H9 (cell line): ENCODE measurements at regions not wholly inside any gene's neighbourhood (a gene's known extent, or its start where the extent isn't known, plus 50 kb on each side); places are given as distances from the start of the nearest gene placed in this dataset.

Experiments
- DNase-seq: peaks from one replicate; pipeline ENCODE4 v3.0.0-alpha.2; 2017
- H2AFZ ChIP-seq: one replicate; pipeline ENCODE4 v1.6.1; 2013; ENCODE audit warnings: mild to moderate bottlenecking, low read length, control low read depth, moderate library complexity
- H2AK5ac ChIP-seq: 2 replicates; pipeline ENCODE4 v1.6.1; 2013; ENCODE audit warnings: low read length, control low read depth, mixed read lengths; ENCODE audit not compliant: insufficient read length
- H2BK120ac ChIP-seq: one replicate; pipeline ENCODE4 v1.6.1; 2013; ENCODE audit warnings: low read depth, mild to moderate bottlenecking, low read length, control low read depth, inconsistent platforms; ENCODE audit not compliant: poor library complexity, severe bottlenecking
- H2BK12ac ChIP-seq: 2 replicates; pipeline ENCODE4 v1.6.1; 2013; ENCODE audit warnings: low read length, control low read depth, mixed read lengths, low read depth; ENCODE audit not compliant: insufficient read length
- H2BK15ac ChIP-seq: 2 replicates; pipeline ENCODE4 v1.6.1; 2013; ENCODE audit warnings: low read depth, low read length, control low read depth
- H2BK20ac ChIP-seq: one replicate; pipeline ENCODE4 v1.6.1; 2013; ENCODE audit warnings: low read depth, mild to moderate bottlenecking, low read length, control low read depth, inconsistent platforms; ENCODE audit not compliant: poor library complexity, severe bottlenecking
- H2BK5ac ChIP-seq: 2 replicates; pipeline ENCODE4 v1.6.1; 2013; ENCODE audit warnings: low read length, control low read depth, mixed read lengths; ENCODE audit not compliant: insufficient read length
- H3K14ac ChIP-seq: 2 replicates; pipeline ENCODE4 v1.6.1; 2013; ENCODE audit warnings: low read length, control low read depth; ENCODE audit not compliant: insufficient read depth
- H3K18ac ChIP-seq: 2 replicates; pipeline ENCODE4 v1.6.1; 2013; ENCODE audit warnings: low read depth, mild to moderate bottlenecking, mixed read lengths, low read length, control low read depth; ENCODE audit not compliant: insufficient read length
- H3K23ac ChIP-seq: 2 replicates; pipeline ENCODE4 v1.6.1; 2013; ENCODE audit warnings: low read length, control low read depth, mixed read lengths, low read depth; ENCODE audit not compliant: insufficient read length
- H3K23me2 ChIP-seq: 2 replicates; pipeline ENCODE4 v1.6.1; 2013; ENCODE audit warnings: low read depth, mild to moderate bottlenecking, mixed read lengths, low read length, control low read depth; ENCODE audit not compliant: insufficient read length, poor library complexity, severe bottlenecking
- H3K27ac ChIP-seq: 2 replicates; pipeline ENCODE4 v1.5.1; 2013; ENCODE audit warnings: low read length, control low read depth, mixed read lengths, low read depth; ENCODE audit not compliant: insufficient read length
- H3K27me3 ChIP-seq: 2 replicates; pipeline ENCODE4 v1.6.1; 2013; ENCODE audit warnings: low read length, control low read depth, inconsistent platforms; ENCODE audit not compliant: insufficient read depth
- H3K4ac ChIP-seq: 2 replicates; pipeline ENCODE4 v1.6.1; 2013; ENCODE audit warnings: low read depth, mild to moderate bottlenecking, control low read depth, inconsistent platforms, low read length, moderate library complexity
- H3K4me1 ChIP-seq: 2 replicates; pipeline ENCODE4 v1.6.1; 2013; ENCODE audit warnings: low read length, control low read depth, inconsistent platforms; ENCODE audit not compliant: insufficient read depth
- H3K4me2 ChIP-seq: 2 replicates; pipeline ENCODE4 v1.6.1; 2013; ENCODE audit warnings: low read length, control low read depth, mixed read lengths; ENCODE audit not compliant: insufficient read length, insufficient read depth
- H3K56ac ChIP-seq: 2 replicates; pipeline ENCODE4 v1.6.1; 2013; ENCODE audit warnings: low read depth, mild to moderate bottlenecking, mixed read lengths, low read length, control low read depth; ENCODE audit not compliant: insufficient read length
- H3K79me1 ChIP-seq: 2 replicates; pipeline ENCODE4 v1.6.1; 2013; ENCODE audit warnings: low read depth, mild to moderate bottlenecking, moderate library complexity, low read length, control low read depth, inconsistent platforms; ENCODE audit not compliant: insufficient read depth, poor library complexity, severe bottlenecking
- H3K79me2 ChIP-seq: 2 replicates; pipeline ENCODE4 v1.6.1; 2013; ENCODE audit warnings: low read length, control low read depth, inconsistent platforms; ENCODE audit not compliant: insufficient read depth
- H3K9ac ChIP-seq: 2 replicates; pipeline ENCODE4 v1.6.1; 2013; ENCODE audit warnings: low read length, control low read depth, mixed read lengths; ENCODE audit not compliant: insufficient read length; ENCODE audit errors: extremely low read depth
- H3K9me3 ChIP-seq: one replicate; pipeline ENCODE4 v1.6.1; 2013; ENCODE audit warnings: low read depth, low read length, inconsistent platforms; ENCODE audit not compliant: control insufficient read depth
- H3T11ph ChIP-seq: one replicate; pipeline ENCODE4 v1.6.1; 2013; ENCODE audit warnings: mild to moderate bottlenecking, low read length, control low read depth, inconsistent platforms
- H4K20me1 ChIP-seq: one replicate; pipeline ENCODE4 v1.6.1; 2013; ENCODE audit not compliant: control insufficient read depth, insufficient read length, insufficient read depth
- H4K5ac ChIP-seq: 2 replicates; pipeline ENCODE4 v1.6.1; 2013; ENCODE audit warnings: low read depth, mild to moderate bottlenecking, mixed read lengths, low read length, control low read depth; ENCODE audit not compliant: insufficient read length
- H4K8ac ChIP-seq: replicated peaks from 2 replicates; pipeline ENCODE4 v1.6.1; 2013; ENCODE audit warnings: low read length, control low read depth, mixed read lengths, low read depth; ENCODE audit not compliant: insufficient read length
- H4K91ac ChIP-seq: 2 replicates; pipeline ENCODE4 v1.6.1; 2013; ENCODE audit warnings: low read depth, mild to moderate bottlenecking, moderate library complexity, mixed read lengths, low read length, control low read depth; ENCODE audit not compliant: insufficient read length
- H3K27ac Mint-ChIP-seq, 3 experiments: 2 replicates in 2 of 3; 3 replicates in 1 of 3; pipeline ENCODE4 v1.8.0; 2020 to 2021; ENCODE audit warnings: mixed read lengths in 3 of 3, mild to moderate bottlenecking in 1 of 3, moderate library complexity in 1 of 3
- H3K27me3 Mint-ChIP-seq: 2 replicates; pipeline ENCODE4 v1.8.0; 2021; ENCODE audit warnings: low read depth, mild to moderate bottlenecking, moderate library complexity, mixed read lengths
- H3K36me3 Mint-ChIP-seq, 3 experiments: 2 replicates in 2 of 3; 3 replicates in 1 of 3; pipeline ENCODE4 v1.8.0; 2020 to 2021; ENCODE audit warnings: low read depth in 3 of 3, mixed read lengths in 3 of 3; ENCODE audit not compliant: insufficient read depth in 1 of 3
- H3K4me1 Mint-ChIP-seq, 2 experiments: 2 replicates each; pipeline ENCODE4 v1.8.0; 2020; ENCODE audit warnings: mixed read lengths in 2 of 2
- H3K4me3 Mint-ChIP-seq, 2 experiments: 2 replicates in 1 of 2; 3 replicates in 1 of 2; pipeline ENCODE4 v1.8.0; 2020 to 2021; ENCODE audit warnings: mild to moderate bottlenecking in 2 of 2, mixed read lengths in 2 of 2, moderate library complexity in 1 of 2
- H3K9me3 Mint-ChIP-seq, 2 experiments: 2 replicates in 1 of 2; 3 replicates in 1 of 2; pipeline ENCODE4 v1.8.0; 2020; ENCODE audit warnings: mild to moderate bottlenecking in 2 of 2, mixed read lengths in 2 of 2, moderate library complexity in 1 of 2
- CTCF ChIP-seq: fragments of 200-600 bp; sonication (generic); conservative IDR thresholded peaks from 3 replicates; pipeline ENCODE4 v1.8.0; 2021; ENCODE audit warnings: antibody characterized with exemption, mild to moderate bottlenecking
- WGBS: extraction: QIAGEN DNeasy Blood & Tissue Kit; methylation state at CpG from one replicate; pipeline ENCODE4 v1.1.7; 2013; ENCODE audit warnings: missing lambda C conversion rate, low lambda C conversion rate, mixed read lengths; ENCODE audit not compliant: insufficient read length; ENCODE audit errors: extremely low coverage; 5-methylcytosine and 5-hydroxymethylcytosine counted together

DNA sequence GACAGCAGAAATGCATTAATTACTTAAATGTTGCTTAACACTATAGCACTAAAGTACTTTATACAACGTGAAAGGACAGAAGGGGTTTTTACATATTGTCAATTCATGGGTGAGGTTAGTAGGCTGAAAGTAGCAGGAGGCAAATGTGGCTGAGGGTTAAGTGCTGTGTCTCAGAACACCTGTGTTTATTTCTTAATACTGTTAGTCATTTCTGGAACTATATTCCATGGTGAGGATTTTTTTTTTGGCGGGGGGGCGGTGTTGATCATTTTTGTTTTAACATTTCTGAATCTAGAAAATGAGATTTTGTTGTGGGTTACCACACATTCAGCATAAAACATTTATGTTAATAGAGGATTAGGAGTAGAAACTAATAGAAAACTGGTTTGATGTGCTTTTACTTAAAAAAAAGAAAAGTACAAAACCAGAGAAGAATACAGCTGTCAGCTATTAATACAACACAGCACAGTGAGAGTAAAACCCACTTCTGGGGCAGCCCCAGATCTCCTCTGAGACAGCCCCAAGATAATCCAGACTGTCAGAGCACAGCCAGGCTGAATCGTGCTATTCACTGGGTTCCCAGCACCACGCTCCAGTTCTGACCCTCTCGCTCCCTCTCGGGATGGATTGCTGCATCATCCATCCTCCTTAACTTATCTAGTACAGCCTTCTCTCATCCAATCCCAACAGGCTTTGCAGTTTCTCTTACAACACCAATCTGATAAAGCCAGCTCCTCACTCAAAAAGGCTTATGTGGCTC, 307.7 kb downstream of the TUSC7 start:
- no peak overlapping the region for H3K23ac ChIP-seq
- no peak overlapping the region for H3K18ac ChIP-seq
- WGBS = no CpG with 5 or more reads among the region's 7 CpGs
- Mint-ChIP-seq H3K4me3 (no peak overlapping the region), H3K27ac (peak overlapping the region in 1 of 3 experiments; percentile 35; a peak in 1 of 7 replicates), H3K36me3 (no peaks in the 10 kb centered on the region), H3K9me3 (no peaks in the 10 kb centered on the region), H3K27me3 (no peaks in the 10 kb centered on the region; the same call in 1 of the 2 replicates), H3K4me1 (peaks cover 26 to 35% of the 10 kb centered on the region in 2 experiments)
- H3K79me2 ChIP-seq = no peaks in the 10 kb centered on the region
- no peak overlapping the region for H3K4me2 ChIP-seq
- H2BK20ac ChIP-seq = no peak overlapping the region
- no peaks in the 10 kb centered on the region for H4K20me1 ChIP-seq
- H3K79me1 ChIP-seq = no peaks in the 10 kb centered on the region
- DNase-seq = no peak
- H2BK120ac ChIP-seq = no peak overlapping the region
- no peak for TF ChIP-seq CTCF
- H4K91ac ChIP-seq = no peak overlapping the region
- H2BK5ac ChIP-seq = no peak overlapping the region
- H2AFZ ChIP-seq = no peak overlapping the region
- no peak overlapping the region for H3K9ac ChIP-seq
- H3K56ac ChIP-seq = no peak overlapping the region
- no peak overlapping the region for H2AK5ac ChIP-seq
- no peak overlapping the region for H3T11ph ChIP-seq
- H3K4ac ChIP-seq = no peak overlapping the region
- H2BK12ac ChIP-seq = no peak overlapping the region
- H4K5ac ChIP-seq = no peak overlapping the region
- H3K14ac ChIP-seq = no peak overlapping the region
- no peaks in the 10 kb centered on the region for H3K9me3 ChIP-seq
- H4K8ac ChIP-seq = no peak overlapping the region
- H3K23me2 ChIP-seq = no peaks in the 10 kb centered on the region
- no peaks in the 10 kb centered on the region for H3K27me3 ChIP-seq
- no peaks in the 10 kb centered on the region for H3K4me1 ChIP-seq
- no peak overlapping the region for H2BK15ac ChIP-seq
- H3K27ac ChIP-seq = no peak overlapping the region
